NCI-H2171 treated with DMSO at 0.1 percent for 48 hours (cell line): ENCODE measurements at regions not wholly inside any gene's neighbourhood (a gene's known extent, or its start where the extent isn't known, plus 50 kb on each side); places are given as distances from the start of the nearest gene placed in this dataset.

Experiments
- DNase-seq: peaks from one replicate; lab custom pipeline; 2025; lab: John Stamatoyannopoulos, UW

GRCh38 chr2:114134146-114134545 is 244.3 kb downstream of the ACTR3 start:
- no peak for DNase-seq

GRCh38 chr2:114139542-114139941 is 249.7 kb downstream of the ACTR3 start:
- DNase-seq = no peak

GRCh38 chr2:114156366-114157056 is 266.6 kb downstream of the ACTR3 start:
- DNase-seq = no peak

- no peak for DNase-seq
Measured at GRCh38 chr2:114157057-114157385, 267.1 kb downstream of the ACTR3 start.

GRCh38 chr2:114160263-114160981 is 270.5 kb downstream of the ACTR3 start:
- no peak for DNase-seq

GRCh38 chr2:114161371-114161770 is 271.5 kb downstream of the ACTR3 start:
- DNase-seq = no peak

- no peak for DNase-seq
Measured at GRCh38 chr2:114167799-114168198, 274.6 kb upstream of the DPP10 start.

- no peak for DNase-seq
Measured at GRCh38 chr2:114170070-114170469, 272.4 kb upstream of the DPP10 start.

GRCh38 chr2:114175507-114175906 is 266.9 kb upstream of the DPP10 start:
- no peak for DNase-seq

- no peak for DNase-seq
Measured at GRCh38 chr2:114185501-114185900, 256.9 kb upstream of the DPP10 start.

- no peak for DNase-seq
Measured at GRCh38 chr2:114192362-114192761, 250.1 kb upstream of the DPP10 start.

- no peak for DNase-seq
Measured at GRCh38 chr2:114201781-114202180, 240.7 kb upstream of the DPP10 start.

- no peak for DNase-seq
Measured at GRCh38 chr2:114203679-114204078, 238.8 kb upstream of the DPP10 start.

GRCh38 chr2:114213808-114214207 is 228.6 kb upstream of the DPP10 start:
- DNase-seq = no peak

- no peak for DNase-seq
Measured at GRCh38 chr2:114218383-114218782, 224.1 kb upstream of the DPP10 start.

GRCh38 chr2:114219456-114219855 is 223.0 kb upstream of the DPP10 start:
- DNase-seq = no peak

- DNase-seq = no peak
Measured at GRCh38 chr2:114222344-114222743, 220.1 kb upstream of the DPP10 start.

- no peak for DNase-seq
Measured at GRCh38 chr2:114231921-114232320, 210.5 kb upstream of the DPP10 start.

- no peak for DNase-seq
Measured at GRCh38 chr2:114237331-114237730, 205.1 kb upstream of the DPP10 start.

- no peak for DNase-seq
Measured at GRCh38 chr2:114238910-114239559, 203.4 kb upstream of the DPP10 start.

GRCh38 chr2:114248648-114249047 is 193.8 kb upstream of the DPP10 start:
- no peak for DNase-seq

GRCh38 chr2:114252713-114253112 is 189.7 kb upstream of the DPP10 start:
- no peak for DNase-seq

- DNase-seq = no peak
Measured at GRCh38 chr2:114254875-114255274, 187.6 kb upstream of the DPP10 start.
